Uterus (tissue), 3 donors: ENCODE measurements at regions not wholly inside any gene's neighbourhood (a gene's known extent, or its start where the extent isn't known, plus 50 kb on each side); places are given as distances from the start of the nearest gene placed in this dataset.

Source experiments
- DNase-seq, 2 donors: peaks; one replicate each; pipeline ENCODE4 v3.0.0-alpha.2; 2019 to 2020
- H3K27ac ChIP-seq, 2 donors: fragments of 200-600 bp; sonication (generic); 1 replicate in 1 of 2; 2 replicates in 1 of 2; pipeline ENCODE4 v1.5.1; 2016 to 2018
- H3K27me3 ChIP-seq, 2 donors: fragments of 200-600 bp; sonication (generic); one replicate each; pipeline ENCODE4 v1.5.1; 2018 to 2019; ENCODE audit warnings: control low read depth in 1 of 2
- H3K36me3 ChIP-seq, 2 donors: fragments of 200-600 bp; sonication (generic); one replicate each; pipeline ENCODE4 v1.5.1; 2019; ENCODE audit warnings: control low read depth in 1 of 2
- H3K4me1 ChIP-seq, 2 donors: fragments of 200-600 bp; sonication (generic); one replicate each; pipeline ENCODE4 v1.5.1; 2018 to 2019; ENCODE audit warnings: control low read depth in 1 of 2
- H3K4me3 ChIP-seq, 2 donors: fragments of 200-600 bp; sonication (generic); 1 replicate in 1 of 2; 2 replicates in 1 of 2; pipeline ENCODE4 v1.5.1; 2018 to 2019; ENCODE audit warnings: mild to moderate bottlenecking in 1 of 2
- H3K9me3 ChIP-seq, 2 donors: fragments of 200-600 bp; sonication (generic); one replicate each; pipeline ENCODE4 v1.5.1; 2019; ENCODE audit warnings: control low read depth in 1 of 2
- CTCF ChIP-seq, 4 experiments: fragments of 200-600 bp in 2 of 4; fragments of 450-650 bp in 2 of 4; sonication (generic) in 2 of 4; IDR thresholded peaks; one replicate each; pipeline ENCODE4 v1.5.1; 2016 to 2019; ENCODE audit warnings: antibody characterized with exemption in 4 of 4, mild to moderate bottlenecking in 2 of 4, moderate library complexity in 1 of 4
- POLR2A ChIP-seq, 2 donors: fragments of 450-650 bp; IDR thresholded peaks; one replicate each; pipeline ENCODE4 v1.6.1; 2016; ENCODE audit warnings: antibody characterized with exemption in 2 of 2, mild to moderate bottlenecking in 1 of 2, moderate library complexity in 1 of 2
- intact Hi-C: fragments of 100-400 bp; cut with DNase I; formaldehyde crosslinking; loops from one replicate; pipeline ENCODE4 v1.15.1; 2023; ENCODE audit warnings: low total_unique reads
- donor health status: DM: yes; HTN: yes; CAD: no.

- H3K9me3 ChIP-seq: no peaks in the 10 kb centered on the region
- no peaks in the 10 kb centered on the region for H3K27me3 ChIP-seq
- H3K4me3 ChIP-seq: no peak overlapping the region
- TF ChIP-seq POLR2A (IDR thresholded peaks at IDR 0.05) (no peak), CTCF (IDR thresholded peaks at IDR 0.05) (no peak)
- no peak for DNase-seq
- no peaks in the 10 kb centered on the region for H3K4me1 ChIP-seq
- H3K36me3 ChIP-seq: no peaks in the 10 kb centered on the region
- intact Hi-C loops: no loop called here
- no peak overlapping the region for H3K27ac ChIP-seq
Measured at GRCh38 chr6:156455847-156456246, 321.3 kb upstream of the ARID1B start.

GRCh38 chr6:156454867-156455266, 322.3 kb upstream of the ARID1B start:
- no peaks in the 10 kb centered on the region for H3K4me1 ChIP-seq
- H3K9me3 ChIP-seq: no peaks in the 10 kb centered on the region
- H3K27me3 ChIP-seq: no peaks in the 10 kb centered on the region
- intact Hi-C loops: no loop called here
- DNase-seq: no peak
- no peak overlapping the region for H3K27ac ChIP-seq
- TF ChIP-seq CTCF (IDR thresholded peaks at IDR 0.05) (no peak), POLR2A (IDR thresholded peaks at IDR 0.05) (no peak)
- H3K4me3 ChIP-seq: no peak overlapping the region
- no peaks in the 10 kb centered on the region for H3K36me3 ChIP-seq

DNA sequence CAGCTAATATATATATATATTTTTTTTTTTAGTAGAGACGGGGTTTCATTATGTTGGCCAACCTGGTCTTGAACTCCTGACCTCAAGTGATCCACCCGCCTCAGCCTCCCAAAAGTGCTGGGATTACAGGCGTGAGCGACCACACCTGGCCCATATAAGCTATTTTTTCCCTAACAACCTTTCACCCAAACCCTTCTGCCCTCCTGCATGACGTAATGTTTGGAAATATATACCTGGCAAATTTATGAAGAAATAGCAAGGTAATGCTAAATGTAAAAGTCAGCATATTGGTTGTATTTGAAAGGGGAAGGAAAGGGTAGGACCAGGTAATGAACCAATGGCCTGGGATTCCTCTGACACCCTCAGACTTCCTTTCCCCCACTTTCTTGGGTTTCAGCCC, 325.5 kb upstream of the ARID1B start:
- no peaks in the 10 kb centered on the region for H3K4me1 ChIP-seq
- no peaks in the 10 kb centered on the region for H3K36me3 ChIP-seq
- DNase-seq: no peak
- H3K27me3 ChIP-seq: no peaks in the 10 kb centered on the region
- no peak overlapping the region for H3K27ac ChIP-seq
- TF ChIP-seq POLR2A (IDR thresholded peaks at IDR 0.05): no peak
- TF ChIP-seq CTCF (IDR thresholded peaks at IDR 0.05): no peak
- no peak overlapping the region for H3K4me3 ChIP-seq
- no peaks in the 10 kb centered on the region for H3K9me3 ChIP-seq
- intact Hi-C loops: no loop called here

DNA sequence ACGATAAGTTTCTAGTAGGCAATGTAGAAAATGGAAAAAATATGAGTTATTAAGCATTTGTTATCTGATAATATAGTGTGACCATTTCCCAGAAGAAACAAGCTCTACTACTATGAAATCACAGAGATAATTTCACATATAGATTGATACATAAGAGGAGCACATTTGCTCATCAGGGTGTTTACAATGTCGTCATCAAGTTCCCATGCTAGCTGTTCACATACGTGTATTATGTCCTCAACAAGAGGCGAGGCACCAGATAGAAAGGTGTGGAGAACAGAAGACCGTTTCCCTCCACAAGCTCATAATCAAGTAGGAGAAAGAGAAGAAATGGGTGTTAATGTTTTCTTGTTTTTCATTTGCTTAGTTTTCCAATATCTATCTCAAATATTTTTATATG, 326.1 kb upstream of the ARID1B start:
- no peak overlapping the region for H3K27ac ChIP-seq
- no peaks in the 10 kb centered on the region for H3K27me3 ChIP-seq
- H3K4me3 ChIP-seq: no peak overlapping the region
- TF ChIP-seq CTCF (IDR thresholded peaks at IDR 0.05) (no peak), POLR2A (IDR thresholded peaks at IDR 0.05) (no peak)
- no peaks in the 10 kb centered on the region for H3K36me3 ChIP-seq
- no peak for DNase-seq
- no peaks in the 10 kb centered on the region for H3K9me3 ChIP-seq
- intact Hi-C loops: no loop called here
- H3K4me1 ChIP-seq: no peaks in the 10 kb centered on the region

- Histone ChIP-seq H3K36me3 (no peaks in the 10 kb centered on the region), H3K4me1 (no peaks in the 10 kb centered on the region), H3K27me3 (no peaks in the 10 kb centered on the region), H3K27ac (no peak overlapping the region), H3K9me3 (no peaks in the 10 kb centered on the region), H3K4me3 (no peak overlapping the region)
- no peak for DNase-seq
- no peak for TF ChIP-seq POLR2A (IDR thresholded peaks at IDR 0.05)
- intact Hi-C loops: no loop called here
Measured at GRCh38 chr6:156450421-156450820, 326.8 kb upstream of the ARID1B start.

DNA sequence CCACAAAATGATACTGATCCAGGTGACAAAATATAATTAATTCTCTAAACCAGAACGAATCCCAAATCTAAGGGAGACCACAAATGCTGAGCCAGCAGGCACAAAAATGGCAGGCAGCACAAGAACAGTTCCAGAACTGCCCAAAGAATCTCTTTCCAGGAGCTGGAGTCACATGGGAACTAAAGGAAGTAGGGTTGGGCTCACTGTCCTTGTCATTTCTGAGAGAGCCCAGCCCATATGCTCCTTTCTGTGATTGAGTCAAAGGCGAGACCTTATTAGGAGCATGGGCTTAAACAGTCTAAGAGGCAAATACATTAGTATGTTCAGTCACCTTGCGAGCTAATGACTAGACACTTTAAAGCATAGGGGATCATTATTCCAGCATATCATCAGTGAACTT, 327.6 kb upstream of the ARID1B start:
- no peak overlapping the region for H3K4me3 ChIP-seq
- no peak overlapping the region for H3K27ac ChIP-seq
- H3K36me3 ChIP-seq: no peaks in the 10 kb centered on the region
- TF ChIP-seq POLR2A (IDR thresholded peaks at IDR 0.05): no peak
- no peak for TF ChIP-seq CTCF (IDR thresholded peaks at IDR 0.05)
- no peaks in the 10 kb centered on the region for H3K4me1 ChIP-seq
- DNase-seq: no peak
- intact Hi-C loops: no loop called here
- no peaks in the 10 kb centered on the region for H3K27me3 ChIP-seq
- no peaks in the 10 kb centered on the region for H3K9me3 ChIP-seq
